Activated naive CD8-positive, alpha-beta T cell treated with anti-CD3 and anti-CD28 coated beads, Interleukin-2, amount 50 U/mL, for 24 hours (primary cell): ENCODE measurements at regions not wholly inside any gene's neighbourhood (a gene's known extent, or its start where the extent isn't known, plus 50 kb on each side); places are given as distances from the start of the nearest gene placed in this dataset.
"Not testable (repeated sequence)": the region's sequence is repeated elsewhere in the genome, so short reads cannot be mapped to it uniquely, and the experiment has no call there.

ENCODE experiments used
- ATAC-seq: fragments of 150-1000 bp; cut with Tn5 transposase; one replicate; pipeline ENCODE4 v1.10.0; 2021
- DNase-seq: peaks from one replicate; pipeline ENCODE4 v3.0.0; 2021
- H3K27ac Mint-ChIP-seq: one replicate; pipeline ENCODE4 v1.8.0; 2021; ENCODE audit warnings: mild to moderate bottlenecking, mixed read lengths
- H3K27me3 Mint-ChIP-seq: one replicate; pipeline ENCODE4 v1.8.0; 2021; ENCODE audit warnings: mixed read lengths
- H3K36me3 Mint-ChIP-seq: one replicate; pipeline ENCODE4 v1.8.0; 2021; ENCODE audit warnings: low read depth, mixed read lengths
- H3K4me1 Mint-ChIP-seq: one replicate; pipeline ENCODE4 v1.8.0; 2021; ENCODE audit warnings: mixed read lengths
- H3K4me3 Mint-ChIP-seq: one replicate; pipeline ENCODE4 v1.8.0; 2021; ENCODE audit warnings: mild to moderate bottlenecking, moderate library complexity, mixed read lengths
- H3K9me3 Mint-ChIP-seq: one replicate; pipeline ENCODE4 v1.8.0; 2021; ENCODE audit warnings: mixed read lengths

- H3K27me3 Mint-ChIP-seq, H3K4me1 Mint-ChIP-seq, H3K9me3 Mint-ChIP-seq, H3K27ac Mint-ChIP-seq, DNase-seq, H3K36me3 Mint-ChIP-seq, ATAC-seq, H3K4me3 Mint-ChIP-seq: not testable (repeated sequence)
Measured at GRCh38 chr18:43787721-43788120, 510.4 kb upstream of the SYT4 start.

GRCh38 chr18:43789234-43790000 is 512.1 kb upstream of the SYT4 start:
- Mint-ChIP-seq H3K27me3 (no peaks in the 10 kb centered on the region), H3K4me1 (no peaks in the 10 kb centered on the region), H3K9me3 (no peaks in the 10 kb centered on the region), H3K27ac (no peak overlapping the region), H3K36me3 (no peaks in the 10 kb centered on the region), H3K4me3 (no peak overlapping the region)
- ATAC-seq (no peak), DNase-seq (no peak)

GRCh38 chr18:43793910-43794309 is 516.6 kb upstream of the SYT4 start:
- DNase-seq (no peak), ATAC-seq (no peak)
- Mint-ChIP-seq H3K27ac (no peak overlapping the region), H3K9me3 (no peaks in the 10 kb centered on the region), H3K4me3 (no peak overlapping the region), H3K36me3 (no peaks in the 10 kb centered on the region), H3K4me1 (no peaks in the 10 kb centered on the region), H3K27me3 (no peaks in the 10 kb centered on the region)

GRCh38 chr18:43794363-43794762 is 517.1 kb upstream of the SYT4 start:
- no peak overlapping the region for H3K27ac Mint-ChIP-seq

GRCh38 chr18:43797347-43797746 is 520.1 kb upstream of the SYT4 start:
- no peaks in the 10 kb centered on the region for H3K27me3 Mint-ChIP-seq
- ATAC-seq (no peak), DNase-seq (no peak)
- no peak overlapping the region for H3K27ac Mint-ChIP-seq
- no peaks in the 10 kb centered on the region for H3K4me1 Mint-ChIP-seq
- H3K9me3 Mint-ChIP-seq, result no peaks in the 10 kb centered on the region
- no peak overlapping the region for H3K4me3 Mint-ChIP-seq
- no peaks in the 10 kb centered on the region for H3K36me3 Mint-ChIP-seq

More at GRCh38 chr18:43794363-43794762, 517.1 kb upstream of the SYT4 start:
- ATAC-seq (no peak), DNase-seq (no peak)
- no peaks in the 10 kb centered on the region for H3K9me3 Mint-ChIP-seq
- H3K36me3 Mint-ChIP-seq, result no peaks in the 10 kb centered on the region
- H3K4me1 Mint-ChIP-seq, result no peaks in the 10 kb centered on the region
- H3K27me3 Mint-ChIP-seq, result no peaks in the 10 kb centered on the region
- H3K4me3 Mint-ChIP-seq, result no peak overlapping the region

GRCh38 chr18:43800584-43800983 is 523.3 kb upstream of the SYT4 start:
- DNase-seq (no peak), ATAC-seq (no peak)
- Mint-ChIP-seq H3K27ac (no peak overlapping the region), H3K36me3 (no peaks in the 10 kb centered on the region), H3K9me3 (peaks cover 6% of the 10 kb centered on the region), H3K4me3 (no peak overlapping the region), H3K4me1 (no peaks in the 10 kb centered on the region), H3K27me3 (no peaks in the 10 kb centered on the region)

- DNase-seq, result no peak
- no peak for ATAC-seq
- no peaks in the 10 kb centered on the region for H3K36me3 Mint-ChIP-seq
Measured at GRCh38 chr18:43805646-43806194, 528.4 kb upstream of the SYT4 start.

GRCh38 chr18:43812627-43813026 is 535.3 kb upstream of the SYT4 start:
- Mint-ChIP-seq H3K9me3 (peaks cover 3% of the 10 kb centered on the region), H3K27ac (no peak overlapping the region), H3K4me3 (no peak overlapping the region), H3K4me1 (no peaks in the 10 kb centered on the region), H3K36me3 (no peaks in the 10 kb centered on the region), H3K27me3 (no peaks in the 10 kb centered on the region)
- ATAC-seq (no peak), DNase-seq (no peak)

More at GRCh38 chr18:43805646-43806194, 528.4 kb upstream of the SYT4 start:
- peaks cover 6% of the 10 kb centered on the region for H3K9me3 Mint-ChIP-seq
- no peaks in the 10 kb centered on the region for H3K27me3 Mint-ChIP-seq
- no peak overlapping the region for H3K4me3 Mint-ChIP-seq
- no peaks in the 10 kb centered on the region for H3K4me1 Mint-ChIP-seq
- no peak overlapping the region for H3K27ac Mint-ChIP-seq

- no peak for ATAC-seq
- no peak overlapping the region for H3K27ac Mint-ChIP-seq
- H3K4me1 Mint-ChIP-seq, result no peaks in the 10 kb centered on the region
- H3K4me3 Mint-ChIP-seq, result no peak overlapping the region
- H3K36me3 Mint-ChIP-seq, result no peaks in the 10 kb centered on the region
- H3K27me3 Mint-ChIP-seq, result no peaks in the 10 kb centered on the region
- H3K9me3 Mint-ChIP-seq, result peaks cover 10% of the 10 kb centered on the region
- DNase-seq, result no peak
Measured at GRCh38 chr18:43819397-43819796, 542.1 kb upstream of the SYT4 start.

GRCh38 chr18:43819873-43820272 is 542.6 kb upstream of the SYT4 start:
- no peaks in the 10 kb centered on the region for H3K4me1 Mint-ChIP-seq
- H3K9me3 Mint-ChIP-seq, result peaks cover 10% of the 10 kb centered on the region
- no peaks in the 10 kb centered on the region for H3K36me3 Mint-ChIP-seq
- no peaks in the 10 kb centered on the region for H3K27me3 Mint-ChIP-seq
- no peak overlapping the region for H3K4me3 Mint-ChIP-seq
- no peak for DNase-seq
- no peak for ATAC-seq
- no peak overlapping the region for H3K27ac Mint-ChIP-seq

- no peaks in the 10 kb centered on the region for H3K4me1 Mint-ChIP-seq
- ATAC-seq (no peak), DNase-seq (no peak)
- H3K36me3 Mint-ChIP-seq, result no peaks in the 10 kb centered on the region
- H3K9me3 Mint-ChIP-seq, result peaks cover 3% of the 10 kb centered on the region
- no peak overlapping the region for H3K4me3 Mint-ChIP-seq
- no peaks in the 10 kb centered on the region for H3K27me3 Mint-ChIP-seq
- H3K27ac Mint-ChIP-seq, result no peak overlapping the region
Measured at GRCh38 chr18:43825768-43826167, 548.5 kb upstream of the SYT4 start.

GRCh38 chr18:43826215-43826614 is 548.9 kb upstream of the SYT4 start:
- H3K36me3 Mint-ChIP-seq, result no peaks in the 10 kb centered on the region
- no peak overlapping the region for H3K27ac Mint-ChIP-seq

GRCh38 chr18:43827311-43827710 is 550.0 kb upstream of the SYT4 start:
- ATAC-seq (no peak), DNase-seq (no peak)
- Mint-ChIP-seq H3K27me3 (no peaks in the 10 kb centered on the region), H3K9me3 (peaks cover 3% of the 10 kb centered on the region), H3K36me3 (no peaks in the 10 kb centered on the region), H3K4me3 (no peak overlapping the region), H3K4me1 (no peaks in the 10 kb centered on the region), H3K27ac (no peak overlapping the region)

More at GRCh38 chr18:43826215-43826614, 548.9 kb upstream of the SYT4 start:
- Mint-ChIP-seq H3K4me3 (no peak overlapping the region), H3K9me3 (peaks cover 3% of the 10 kb centered on the region), H3K4me1 (no peaks in the 10 kb centered on the region), H3K27me3 (no peaks in the 10 kb centered on the region)
- ATAC-seq (no peak), DNase-seq (no peak)

GRCh38 chr18:43830303-43830702 is 553.0 kb upstream of the SYT4 start:
- DNase-seq, result no peak
- Mint-ChIP-seq H3K4me3 (no peak overlapping the region), H3K9me3 (peaks cover 3% of the 10 kb centered on the region), H3K27me3 (no peaks in the 10 kb centered on the region), H3K27ac (no peak overlapping the region), H3K36me3 (no peaks in the 10 kb centered on the region), H3K4me1 (no peaks in the 10 kb centered on the region)
- ATAC-seq, result no peak

- Mint-ChIP-seq H3K4me3 (no peak overlapping the region), H3K27ac (no peak overlapping the region), H3K4me1 (no peaks in the 10 kb centered on the region), H3K9me3 (no peaks in the 10 kb centered on the region), H3K36me3 (no peaks in the 10 kb centered on the region), H3K27me3 (no peaks in the 10 kb centered on the region)
- no peak for DNase-seq
- no peak for ATAC-seq
Measured at GRCh38 chr18:43830947-43831346, 553.7 kb upstream of the SYT4 start.
